ENCODE measurements at regions not wholly inside any gene's neighbourhood (a gene's known extent, or its start where the extent isn't known, plus 50 kb on each side); places are given as distances from the start of the nearest gene placed in this dataset.

- no peak overlapping the region for H3K4me3 ChIP-seq (ENCODE audit: low read depth, low read length)
- TF ChIP-seq CTCF (IDR thresholded peaks at IDR 0.05; ENCODE audit: low read depth, low read length, missing control alignments) = no peak
- in situ Hi-C loops (cut with HindIII; ENCODE audit: low sequenced_read_pairs) = no loop called here
- no peak for DNase-seq (ENCODE audit: low read depth)
Measured at GRCh38 chr21:31555741-31556191, 103.7 kb upstream of the SOD1 start.

- in situ Hi-C loops (cut with HindIII; ENCODE audit: low sequenced_read_pairs) = no loop called here
- peak; percentile 36 for DNase-seq (ENCODE audit: low read depth)
- H3K4me3 ChIP-seq (ENCODE audit: low read depth, low read length) = no peak overlapping the region
- TF ChIP-seq CTCF (IDR thresholded peaks at IDR 0.05; ENCODE audit: low read depth, low read length, missing control alignments) = no peak
Measured at GRCh38 chr21:31554511-31555022, 104.9 kb upstream of the SOD1 start.

- TF ChIP-seq CTCF (IDR thresholded peaks at IDR 0.05; ENCODE audit: low read depth, low read length, missing control alignments) = no peak
- no peak for DNase-seq (ENCODE audit: low read depth)
- no peak overlapping the region for H3K4me3 ChIP-seq (ENCODE audit: low read depth, low read length)
- in situ Hi-C loops (cut with HindIII; ENCODE audit: low sequenced_read_pairs) = no loop called here
Measured at GRCh38 chr21:31553926-31554325, 105.6 kb upstream of the SOD1 start.

GRCh38 chr21:31553461-31553860, 106.0 kb upstream of the SOD1 start:
- DNase-seq (ENCODE audit: low read depth) = no peak
- H3K4me3 ChIP-seq (ENCODE audit: low read depth, low read length) = no peak overlapping the region
- TF ChIP-seq CTCF (IDR thresholded peaks at IDR 0.05; ENCODE audit: low read depth, low read length, missing control alignments) = no peak
- in situ Hi-C loops (cut with HindIII; ENCODE audit: low sequenced_read_pairs) = no loop called here

GRCh38 chr21:31552826-31553225, 106.7 kb upstream of the SOD1 start:
- in situ Hi-C loops (cut with HindIII; ENCODE audit: low sequenced_read_pairs) = no loop called here
- DNase-seq (ENCODE audit: low read depth) = no peak
- no peak for TF ChIP-seq CTCF (IDR thresholded peaks at IDR 0.05; ENCODE audit: low read depth, low read length, missing control alignments)
- no peak overlapping the region for H3K4me3 ChIP-seq (ENCODE audit: low read depth, low read length)

GRCh38 chr21:31550070-31550469, 109.4 kb upstream of the SOD1 start:
- TF ChIP-seq CTCF (IDR thresholded peaks at IDR 0.05; ENCODE audit: low read depth, low read length, missing control alignments) = no peak
- no peak overlapping the region for H3K4me3 ChIP-seq (ENCODE audit: low read depth, low read length)
- in situ Hi-C loops (cut with HindIII; ENCODE audit: low sequenced_read_pairs) = no loop called here
- no peak for DNase-seq (ENCODE audit: low read depth)

GRCh38 chr21:31548688-31549087, 110.8 kb upstream of the SOD1 start:
- no peak for DNase-seq (ENCODE audit: low read depth)
- in situ Hi-C loops (cut with HindIII; ENCODE audit: low sequenced_read_pairs) = no loop called here
- TF ChIP-seq CTCF (IDR thresholded peaks at IDR 0.05; ENCODE audit: low read depth, low read length, missing control alignments) = peak; percentile 15
- H3K4me3 ChIP-seq (ENCODE audit: low read depth, low read length) = no peak overlapping the region

Measured in astrocyte of the cerebellum (primary cell).